ENCODE measurements at regions not wholly inside any gene's neighbourhood (a gene's known extent, or its start where the extent isn't known, plus 50 kb on each side); places are given as distances from the start of the nearest gene placed in this dataset.

GRCh38 chr18:53950545-53950944, 273.9 kb downstream of the MBD2 start (continued):
- TF ChIP-seq ZNF263 (CRISPR knock-in tag; IDR thresholded peaks at IDR 0.05; ENCODE audit: borderline replicate concordance) = no peak
- no peak for TF ChIP-seq WHSC1 (IDR thresholded peaks at IDR 0.05; ENCODE audit: low read length)
- no peak for TF ChIP-seq C11orf30 (IDR thresholded peaks at IDR 0.05; ENCODE audit: low read depth)
- TF ChIP-seq, protein P1, sequence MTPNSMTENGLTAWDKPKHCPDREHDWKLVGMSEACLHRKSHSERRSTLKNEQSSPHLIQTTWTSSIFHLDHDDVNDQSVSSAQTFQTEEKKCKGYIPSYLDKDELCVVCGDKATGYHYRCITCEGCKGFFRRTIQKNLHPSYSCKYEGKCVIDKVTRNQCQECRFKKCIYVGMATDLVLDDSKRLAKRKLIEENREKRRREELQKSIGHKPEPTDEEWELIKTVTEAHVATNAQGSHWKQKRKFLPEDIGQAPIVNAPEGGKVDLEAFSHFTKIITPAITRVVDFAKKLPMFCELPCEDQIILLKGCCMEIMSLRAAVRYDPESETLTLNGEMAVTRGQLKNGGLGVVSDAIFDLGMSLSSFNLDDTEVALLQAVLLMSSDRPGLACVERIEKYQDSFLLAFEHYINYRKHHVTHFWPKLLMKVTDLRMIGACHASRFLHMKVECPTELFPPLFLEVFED (CRISPR knock-in tag; conservative IDR thresholded peaks at IDR 0.05) = no peak
- no peak for TF ChIP-seq SNIP1 (IDR thresholded peaks at IDR 0.05; ENCODE audit: low read depth)
- no peak for TF ChIP-seq ZFP30 (CRISPR knock-in tag; IDR thresholded peaks at IDR 0.05; ENCODE audit: borderline replicate concordance)
- TF ChIP-seq MCM5 (IDR thresholded peaks at IDR 0.05; ENCODE audit: low read depth) = no peak
- no peak for TF ChIP-seq HNRNPL (IDR thresholded peaks at IDR 0.05; ENCODE audit: low read depth, low read length)
- no peak for TF ChIP-seq NEUROD1 (IDR thresholded peaks at IDR 0.05; ENCODE audit: borderline replicate concordance, low read depth, low read length, partially characterized antibody)

DNA sequence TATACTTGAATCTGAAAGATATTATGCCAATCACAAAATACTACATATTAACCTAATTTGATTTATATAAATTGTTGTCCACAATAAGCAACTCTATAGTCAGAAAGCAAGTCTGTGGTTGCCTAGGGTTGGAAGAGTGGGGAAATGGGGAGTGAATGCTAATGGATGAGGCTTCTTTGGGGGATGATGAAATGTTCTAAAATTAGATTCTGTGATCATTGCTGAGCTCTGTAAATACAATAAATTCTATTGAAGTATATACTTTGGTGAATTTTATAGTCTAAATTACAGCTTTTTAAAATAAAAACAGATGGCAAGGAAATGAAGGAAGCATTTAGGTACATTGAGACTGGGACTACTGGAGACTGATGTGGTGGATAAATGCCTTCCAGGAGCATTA, 275.5 kb downstream of the MBD2 start:
- H3K9ac ChIP-seq (ENCODE audit: insufficient read depth in 1 of 2, low read depth in 2 of 2, low read length in 2 of 2) = no peak overlapping the region
- no peaks in the 10 kb centered on the region for H3K9me3 ChIP-seq (replicated peaks; ENCODE audit: control insufficient read depth, insufficient read depth, low read depth, low read length)
- no peak for FAIRE-seq
- no TSS peak for BruUV-seq (replicated peaks)
- H3K79me2 ChIP-seq (ENCODE audit: control insufficient read depth, insufficient read depth, low read length) = no peaks in the 10 kb centered on the region
- ChIA-PET POLR2A (no interaction called here), CTCF (ENCODE audit: low intra/inter-chr PET ratio) (no interaction called here)
- H3K4me2 ChIP-seq (ENCODE audit: insufficient read depth, low read length) = no peak overlapping the region
- no peak for ATAC-seq
- no peaks in the 10 kb centered on the region for H3K27me3 ChIP-seq (ENCODE audit: control insufficient read depth in 2 of 2, insufficient read depth in 2 of 2, low read length in 2 of 2)
- H3K27ac ChIP-seq (ENCODE audit: extremely low read depth, low read depth, low read length) = no peak overlapping the region
- no peaks in the 10 kb centered on the region for H3K9me1 ChIP-seq (ENCODE audit: control insufficient read depth, insufficient read depth, low read length)
- no peak overlapping the region for H3K4me3 ChIP-seq
- in situ Hi-C loops (cut with MboI) = no loop called here
- intact Hi-C loops (cut with micrococcal nuclease) = no loop called here
- H3K4me1 ChIP-seq (replicated peaks in 1 of 2; ENCODE audit: control insufficient read depth in 2 of 2, insufficient read depth in 2 of 2, low read length in 2 of 2) = no peaks in the 10 kb centered on the region
- no peaks in the 10 kb centered on the region for H4K20me1 ChIP-seq (replicated peaks; ENCODE audit: control insufficient read depth, insufficient read depth, low read length)
- no peaks in the 10 kb centered on the region for H3K36me3 ChIP-seq (ENCODE audit: control insufficient read depth, insufficient read depth, low read length)
- H2AFZ ChIP-seq (ENCODE audit: low read depth, low read length) = no peak overlapping the region
- TF ChIP-seq ZNF354B (CRISPR knock-in tag; IDR thresholded peaks at IDR 0.05) (no peak), L3MBTL2 (IDR thresholded peaks at IDR 0.05) (no peak), NEUROD1 (IDR thresholded peaks at IDR 0.05; ENCODE audit: borderline replicate concordance, low read depth, low read length, partially characterized antibody) (no peak), ILF3 (IDR thresholded peaks at IDR 0.05; ENCODE audit: borderline replicate concordance) (no peak), ZFP36 (IDR thresholded peaks at IDR 0.05; ENCODE audit: low read depth, low read length, partially characterized antibody) (no peak), DMBX1 (CRISPR knock-in tag; IDR thresholded peaks at IDR 0.05; ENCODE audit: borderline replicate concordance) (no peak)
- DNase-seq (ENCODE audit: extremely low read depth in 1 of 4, low spot score in 3 of 4) = no peak

All from K562 (cell line).